GM12878 (cell line): ENCODE measurements at regions not wholly inside any gene's neighbourhood (a gene's known extent, or its start where the extent isn't known, plus 50 kb on each side); places are given as distances from the start of the nearest gene placed in this dataset.

ENCODE experiments used
- ATAC-seq: fragments of 200-7000 bp; cut with Tn5 transposase; 3 replicates; pipeline ENCODE4 v1.9.1; 2020; ENCODE audit warnings: mild to moderate bottlenecking, moderate library complexity
- BruUV-seq: library from RNA; stranded (reverse); fragments of 400-500 nt; replicated peaks from 2 replicates; lab custom pipeline; 2021; lab: Mats Ljungman, UMichigan
- CTCF ChIA-PET: fragments of 300-600 bp; sonication (Branson Sonifier 250); formaldehyde crosslinking; extraction: SDS; loops from one replicate; lab custom pipeline; 2021; ENCODE audit warnings: inconsistent platforms; lab: Yijun Ruan, JAX
- POLR2A ChIA-PET: fragments of 350-600 bp; formaldehyde crosslinking; extraction: SDS; loops from one replicate; lab custom pipeline; 2021; ENCODE audit warnings: inconsistent platforms; lab: Charles Lee
- RAD21 ChIA-PET: fragments of 300-600 bp; sonication (Branson Sonifier 250); formaldehyde crosslinking; loops from one replicate; lab custom pipeline; 2023; ENCODE audit warnings: antibody characterized with exemption; ENCODE audit not compliant: unreplicated experiment; lab: Charles Lee
- SMC1A ChIA-PET: fragments of 300-600 bp; sonication (Branson Sonifier 250); formaldehyde crosslinking; loops from one replicate; lab custom pipeline; 2023; ENCODE audit not compliant: unreplicated experiment, uncharacterized antibody; lab: Charles Lee
- DNase-seq: peaks from one replicate; pipeline ENCODE4 v3.0.0-alpha.2; 2011; ENCODE audit warnings: low read depth, low spot score
- FAIRE-seq: peaks from 3 replicates; lab custom pipeline; 2011; peaks lifted over from hg19 to GRCh38; lab: Jason Lieb, UNC
- H2AFZ ChIP-seq: 2 replicates; pipeline ENCODE4 v1.6.0; 2011; ENCODE audit warnings: low read depth, low read length, control low read depth; ENCODE audit not compliant: control insufficient read depth
- H3K27ac ChIP-seq: 2 replicates; pipeline ENCODE4 v1.5.1; 2011; ENCODE audit warnings: control low read depth; ENCODE audit not compliant: control insufficient read depth, insufficient read depth
- H3K27me3 ChIP-seq, 2 experiments: replicated peaks in 1 of 2; 2 replicates each; pipeline versions ENCODE4 v1.6.0 to v1.6.1; 2011; ENCODE audit warnings: low read length in 1 of 2; ENCODE audit not compliant: control insufficient read depth in 2 of 2, insufficient read depth in 2 of 2
- H3K36me3 ChIP-seq, 2 experiments: 2 replicates each; pipeline ENCODE4 v1.5.1; 2011; ENCODE audit warnings: low read length in 1 of 2; ENCODE audit not compliant: control insufficient read depth in 2 of 2, insufficient read depth in 2 of 2
- H3K4me1 ChIP-seq: 2 replicates; pipeline ENCODE4 v1.6.1; 2011; ENCODE audit warnings: mild to moderate bottlenecking, low read length, moderate library complexity, mixed read lengths; ENCODE audit not compliant: control insufficient read depth, insufficient read depth
- H3K4me2 ChIP-seq: 2 replicates; pipeline ENCODE4 v1.6.0; 2011; ENCODE audit warnings: control low read depth; ENCODE audit not compliant: control insufficient read depth, insufficient read depth
- H3K4me3 ChIP-seq: fragments of 200-600 bp; sonication (generic); 2 replicates; pipeline ENCODE4 v1.5.1; 2016
- H3K79me2 ChIP-seq: 2 replicates; pipeline ENCODE4 v1.6.0; 2011; ENCODE audit warnings: low read length; ENCODE audit not compliant: control insufficient read depth, insufficient read depth
- H3K9ac ChIP-seq: 2 replicates; pipeline ENCODE4 v1.8.0; 2011; ENCODE audit warnings: low read length, control low read depth, mixed read lengths; ENCODE audit not compliant: control insufficient read depth, insufficient read depth
- H3K9me3 ChIP-seq: replicated peaks from 3 replicates; pipeline ENCODE4 v1.5.1; 2011; ENCODE audit warnings: mild to moderate bottlenecking, low read length; ENCODE audit not compliant: control insufficient read depth, insufficient read depth
- H4K20me1 ChIP-seq: 2 replicates; pipeline ENCODE4 v1.6.0; 2011; ENCODE audit not compliant: control insufficient read depth, insufficient read depth
- E4F1 ChIP-seq: fragments of 450-650 bp; IDR thresholded peaks from 2 replicates; pipeline ENCODE4 v1.6.1; 2018; ENCODE audit warnings: borderline replicate concordance, mild to moderate bottlenecking; ENCODE audit not compliant: partially characterized antibody
- GATAD2B ChIP-seq: fragments of 450-650 bp; conservative IDR thresholded peaks from 2 replicates; pipeline ENCODE4 v1.6.1; 2017; ENCODE audit warnings: low read depth, mild to moderate bottlenecking, moderate library complexity
- STAT1 ChIP-seq: fragments of 450-650 bp; conservative IDR thresholded peaks from 2 replicates; pipeline ENCODE4 v1.6.1; 2014; ENCODE audit warnings: antibody characterized with exemption, mild to moderate bottlenecking
- ZBTB11 ChIP-seq: fragments of 450-650 bp; formaldehyde crosslinking; IDR thresholded peaks from 2 replicates; pipeline ENCODE4 v1.5.0; 2022; ENCODE audit warnings: mild to moderate bottlenecking, missing genetic modification characterization
- ZBTB40 ChIP-seq: fragments of 450-650 bp; IDR thresholded peaks from 2 replicates; pipeline ENCODE4 v1.6.1; 2016; ENCODE audit warnings: mild to moderate bottlenecking, moderate library complexity, borderline replicate concordance
- ZNF592 ChIP-seq: fragments of 450-650 bp; IDR thresholded peaks from 2 replicates; pipeline ENCODE4 v1.6.1; 2017; ENCODE audit warnings: mild to moderate bottlenecking, moderate library complexity
- WGBS: methylation state at CpG from one replicate; pipeline ENCODE4 v1.1.6; 2016; ENCODE audit warnings: low lambda C conversion rate; ENCODE audit not compliant: insufficient replicate concordance, insufficient coverage; ENCODE audit errors: missing lambda C conversion rate; 5-methylcytosine and 5-hydroxymethylcytosine counted together
- in situ Hi-C: fragments of 300-500 bp; cut with MboI; formaldehyde crosslinking; loops from 9 replicates; pipeline ENCODE4 v1.14.3; 2018; ENCODE audit warnings: mixed read lengths
- intact Hi-C: fragments of 100-400 bp; cut with micrococcal nuclease; formaldehyde crosslinking; loops from one replicate; pipeline ENCODE4 v1.14.2; 2022; ENCODE audit not compliant: unreplicated experiment

- Histone ChIP-seq H3K4me1 (no peaks in the 10 kb centered on the region), H3K4me2 (no peak overlapping the region), H3K79me2 (no peaks in the 10 kb centered on the region), H3K4me3 (no peak overlapping the region), H3K9me3 (no peaks in the 10 kb centered on the region; the same call in 2 of the 3 replicates), H3K36me3 (no peaks in the 10 kb centered on the region), H3K27ac (no peak overlapping the region), H3K27me3 (no peaks in the 10 kb centered on the region), H3K9ac (no peak overlapping the region), H2AFZ (no peak overlapping the region), H4K20me1 (no peaks in the 10 kb centered on the region)
- BruUV-seq, result no TSS peak
- FAIRE-seq (no peak), ATAC-seq (no peak), DNase-seq (no peak)
- WGBS, result 90% methylated on average over 1 of the region's 1 CpG
- SMC1A ChIA-PET, result interaction anchor here (0.5 kb wide), 1 partner anchor 252 kb away, joined by 5 read pairs; no protein-coding TSS in a partner anchor
- RAD21 ChIA-PET, result no interaction called here
- POLR2A ChIA-PET, result no interaction called here
- CTCF ChIA-PET, result interaction anchor here (0.6 kb wide), 1 partner anchor 69 kb away, joined by 3 read pairs; no protein-coding TSS in a partner anchor
- in situ Hi-C loops (no loop called here), intact Hi-C loops (no loop called here)
- TF ChIP-seq ZBTB40 (no peak), GATAD2B (no peak), E4F1 (no peak), ZBTB11 (no peak), STAT1 (no peak), ZNF592 (no peak)
Measured at GRCh38 chrX:45630078-45630477, 429.4 kb upstream of the DIPK2B start.
